H1 (cell line): ENCODE measurements at regions not wholly inside any gene's neighbourhood (a gene's known extent, or its start where the extent isn't known, plus 50 kb on each side); places are given as distances from the start of the nearest gene placed in this dataset.

Experiments used
- CTCF ChIA-PET: fragments of 300-600 bp; sonication (Branson Sonifier 250); formaldehyde crosslinking; loops from one replicate; lab custom pipeline; 2021; ENCODE audit not compliant: partially characterized antibody; lab: Charles Lee
- POLR2A ChIA-PET: fragments of 300-600 bp; sonication (Branson Sonifier 250); formaldehyde crosslinking; loops from one replicate; lab custom pipeline; 2021; ENCODE audit warnings: inconsistent platforms; ENCODE audit not compliant: partially characterized antibody; lab: Charles Lee
- DNase-seq, 2 experiments: peaks; one replicate each; pipeline versions ENCODE4 v3.0.0 to v3.0.0-alpha.2; 2010 to 2022; ENCODE audit warnings: low spot score in 2 of 2, low read depth in 1 of 2, mixed read lengths in 1 of 2
- FAIRE-seq: peaks from 2 replicates; lab custom pipeline; 2011; peaks lifted over from hg19 to GRCh38; lab: Jason Lieb, UNC
- H2AFZ ChIP-seq: 2 replicates; pipeline ENCODE4 v1.8.1; 2012; ENCODE audit warnings: low read length, inconsistent platforms
- H2AK5ac ChIP-seq: 2 replicates; pipeline ENCODE4 v1.6.1; 2013; ENCODE audit warnings: low read depth, low read length
- H2BK120ac ChIP-seq: replicated peaks from 2 replicates; pipeline ENCODE3; 2013; ENCODE audit warnings: low read depth, low read length, inconsistent platforms
- H2BK12ac ChIP-seq: 2 replicates; pipeline ENCODE4 v1.6.1; 2013; ENCODE audit warnings: low read depth, low read length
- H2BK15ac ChIP-seq: 2 replicates; pipeline ENCODE4 v1.6.1; 2013; ENCODE audit warnings: low read length
- H2BK20ac ChIP-seq: 2 replicates; pipeline ENCODE4 v1.6.1; 2013; ENCODE audit warnings: low read length
- H2BK5ac ChIP-seq: 2 replicates; pipeline ENCODE4 v1.6.1; 2013; ENCODE audit warnings: low read depth, low read length
- H3K14ac ChIP-seq: 2 replicates; pipeline ENCODE4 v1.6.1; 2013; ENCODE audit warnings: inconsistent platforms; ENCODE audit not compliant: insufficient read length
- H3K18ac ChIP-seq: 2 replicates; pipeline ENCODE4 v1.6.1; 2013; ENCODE audit warnings: low read length; ENCODE audit errors: extremely low read depth
- H3K23ac ChIP-seq: 2 replicates; pipeline ENCODE4 v1.6.1; 2013; ENCODE audit warnings: inconsistent platforms; ENCODE audit not compliant: insufficient read length
- H3K23me2 ChIP-seq: 2 replicates; pipeline ENCODE4 v1.6.1; 2013; ENCODE audit warnings: low read depth, low read length
- H3K27ac ChIP-seq: 2 replicates; pipeline ENCODE4 v1.6.1; 2011; ENCODE audit warnings: low read depth, low read length, inconsistent platforms
- H3K27me3 ChIP-seq, 4 experiments: replicated peaks in 1 of 4; 1 replicate in 1 of 4; 2 replicates in 3 of 4; pipeline versions ENCODE4 v1.6.1 to v1.8.1; 2011 to 2013; ENCODE audit warnings: low read length in 3 of 4, mild to moderate bottlenecking in 3 of 4, inconsistent platforms in 2 of 4, mixed read lengths in 2 of 4, moderate library complexity in 1 of 4; ENCODE audit not compliant: control insufficient read depth in 3 of 4, insufficient read depth in 3 of 4; ENCODE audit errors: extremely low read depth in 1 of 4
- H3K36me3 ChIP-seq, 4 experiments: 2 replicates each; pipeline versions ENCODE4 v1.6.1 to v1.8.1; 2011 to 2013; ENCODE audit warnings: mild to moderate bottlenecking in 4 of 4, low read length in 3 of 4, moderate library complexity in 2 of 4, control low read depth in 1 of 4, inconsistent platforms in 1 of 4; ENCODE audit not compliant: insufficient read depth in 4 of 4, control insufficient read depth in 2 of 4
- H3K4ac ChIP-seq: replicated peaks from 2 replicates; pipeline ENCODE3; 2013; ENCODE audit warnings: low read length, low read depth, mixed read lengths, inconsistent platforms; ENCODE audit not compliant: insufficient read length
- H3K4me1 ChIP-seq, 4 experiments: replicated peaks in 1 of 4; 1 replicate in 1 of 4; 2 replicates in 3 of 4; pipeline versions ENCODE4 v1.6.1 to v1.8.1; 2011 to 2013; ENCODE audit warnings: low read length in 3 of 4, inconsistent platforms in 2 of 4, mixed read lengths in 1 of 4; ENCODE audit not compliant: insufficient read depth in 4 of 4, control insufficient read depth in 3 of 4
- H3K4me2 ChIP-seq, 2 experiments: 2 replicates each; pipeline versions ENCODE4 v1.6.1 to v1.8.1; 2011 to 2013; ENCODE audit warnings: low read depth in 2 of 2, low read length in 2 of 2, control low read depth in 1 of 2, inconsistent platforms in 1 of 2, mild to moderate bottlenecking in 1 of 2; ENCODE audit not compliant: insufficient read depth in 1 of 2
- H3K4me3 ChIP-seq, 4 experiments: fragments of 200-600, 300-600 bp in 1 of 4; sonication (generic), shearing (Covaris generic), sonication (Bioruptor Twin) in 1 of 4; 2 replicates each; pipeline versions ENCODE4 v1.5.1 to v1.8.1; 2011 to 2016; ENCODE audit warnings: low read length in 4 of 4, low read depth in 3 of 4, control low read depth in 2 of 4, inconsistent platforms in 2 of 4, mild to moderate bottlenecking in 2 of 4, mixed read lengths in 1 of 4, moderate library complexity in 1 of 4; ENCODE audit not compliant: insufficient read depth in 2 of 4; ENCODE audit errors: extremely low read depth in 1 of 4
- H3K56ac ChIP-seq: replicated peaks from 2 replicates; pipeline ENCODE3; 2013; ENCODE audit warnings: low read depth, mild to moderate bottlenecking, mixed read lengths, low read length, inconsistent platforms; ENCODE audit not compliant: insufficient read length
- H3K79me1 ChIP-seq: 2 replicates; pipeline ENCODE4 v1.6.1; 2013; ENCODE audit warnings: low read depth, low read length, control low read depth
- H3K79me2 ChIP-seq, 2 experiments: 2 replicates each; pipeline versions ENCODE4 v1.6.1 to v1.8.1; 2012 to 2013; ENCODE audit warnings: low read length in 2 of 2, mild to moderate bottlenecking in 2 of 2, inconsistent platforms in 1 of 2; ENCODE audit not compliant: insufficient read depth in 2 of 2, control insufficient read depth in 1 of 2
- H3K9ac ChIP-seq, 4 experiments: replicated peaks in 1 of 4; 1 replicate in 1 of 4; 2 replicates in 3 of 4; pipeline versions ENCODE4 v1.6.1 to v1.8.1; 2011 to 2013; ENCODE audit warnings: low read depth in 3 of 4, low read length in 3 of 4, control low read depth in 2 of 4, mild to moderate bottlenecking in 2 of 4, moderate library complexity in 2 of 4, inconsistent platforms in 1 of 4; ENCODE audit errors: extremely low read depth in 1 of 4
- H3K9me3 ChIP-seq, 2 experiments: 2 replicates each; pipeline versions ENCODE4 v1.6.1 to v1.8.1; 2012 to 2013; ENCODE audit warnings: mild to moderate bottlenecking in 2 of 2, moderate library complexity in 2 of 2, control low read depth in 1 of 2, inconsistent platforms in 1 of 2, low read depth in 1 of 2, low read length in 1 of 2, mixed read lengths in 1 of 2; ENCODE audit not compliant: insufficient read depth in 2 of 2
- H4K20me1 ChIP-seq, 2 experiments: replicated peaks in 1 of 2; 2 replicates each; pipeline versions ENCODE3 to v1.8.1; 2011 to 2013; ENCODE audit warnings: inconsistent platforms in 2 of 2, low read length in 2 of 2, mild to moderate bottlenecking in 1 of 2; ENCODE audit not compliant: insufficient read depth in 2 of 2, control insufficient read depth in 1 of 2
- H4K5ac ChIP-seq: 2 replicates; pipeline ENCODE4 v1.6.1; 2013; ENCODE audit warnings: low read length, low read depth, mixed read lengths, inconsistent platforms; ENCODE audit not compliant: insufficient read length
- H4K8ac ChIP-seq: 2 replicates; pipeline ENCODE4 v1.8.0; 2013; ENCODE audit warnings: mild to moderate bottlenecking, moderate library complexity, low read length, inconsistent platforms; ENCODE audit not compliant: insufficient read depth; ENCODE audit errors: extremely low read depth
- H4K91ac ChIP-seq: replicated peaks from 2 replicates; pipeline ENCODE3; 2013; ENCODE audit warnings: low read length, mixed read lengths, inconsistent platforms; ENCODE audit not compliant: insufficient read length
- JUN ChIP-seq: IDR thresholded peaks from 2 replicates; pipeline ENCODE4 v1.6.1; 2011; ENCODE audit warnings: low read depth, mild to moderate bottlenecking, improper control_type of control experiment, low read length
- KDM4A ChIP-seq: IDR thresholded peaks from one replicate; pipeline ENCODE4 v1.7.1; 2012; ENCODE audit warnings: low read depth, mild to moderate bottlenecking, moderate library complexity, low read length, inconsistent platforms; ENCODE audit not compliant: severe bottlenecking
- POU5F1 ChIP-seq: IDR thresholded peaks from 2 replicates; pipeline ENCODE4 v1.6.1; 2011; ENCODE audit warnings: low read depth, mild to moderate bottlenecking, low read length, moderate library complexity
- SRF ChIP-seq: IDR thresholded peaks from 2 replicates; pipeline ENCODE4 v1.6.1; 2011; ENCODE audit warnings: mild to moderate bottlenecking, low read depth, low read length, moderate library complexity
- SUZ12 ChIP-seq: fragments of 200-600 bp; sonication (generic); IDR thresholded peaks from 2 replicates; pipeline ENCODE4 v1.6.1; 2012; ENCODE audit warnings: mild to moderate bottlenecking, inconsistent platforms, low read length, moderate library complexity, mixed read lengths
- TBP ChIP-seq: IDR thresholded peaks from 2 replicates; pipeline ENCODE4 v1.6.1; 2011; ENCODE audit warnings: low read depth, low read length, improper control_type of control experiment
- TCF12 ChIP-seq: IDR thresholded peaks from 2 replicates; pipeline ENCODE4 v1.6.1; 2011; ENCODE audit warnings: low read depth, mild to moderate bottlenecking, low read length
- ZNF274 ChIP-seq: IDR thresholded peaks from 2 replicates; pipeline ENCODE4 v1.7.0; 2012; ENCODE audit warnings: low read length, borderline replicate concordance; ENCODE audit errors: extremely low read depth
- WGBS, 2 experiments: shearing (Covaris generic) in 1 of 2; methylation state at CpG; one replicate each; pipeline versions ENCODE4 v1.1.6 to v1.1.7; 2013 to 2015; ENCODE audit warnings: low lambda C conversion rate in 2 of 2, mixed read lengths in 2 of 2, inconsistent platforms in 1 of 2, low coverage in 1 of 2, missing lambda C conversion rate in 1 of 2; ENCODE audit not compliant: insufficient replicate concordance in 2 of 2, insufficient coverage in 1 of 2, insufficient read length in 1 of 2; ENCODE audit errors: extremely low coverage in 1 of 2, missing lambda C conversion rate in 1 of 2; 5-methylcytosine and 5-hydroxymethylcytosine counted together
- TF ChIP-seq, protein P1 (sequence below): IDR thresholded peaks from 2 replicates; pipeline ENCODE4 v1.6.1; 2011; ENCODE audit warnings: low read depth, mild to moderate bottlenecking, low read length; ENCODE audit not compliant: insufficient read depth

GRCh38 chr2:126208266-126208665 lies 447.7 kb upstream of the GYPC start:
- no peak overlapping the region for H4K91ac ChIP-seq
- H3K27ac ChIP-seq = no peak overlapping the region
- no peaks in the 10 kb centered on the region for H4K20me1 ChIP-seq
- H3K4me1 ChIP-seq = no peaks in the 10 kb centered on the region
- no peak overlapping the region for H3K9ac ChIP-seq
- no peak overlapping the region for H2BK15ac ChIP-seq
- CTCF ChIA-PET = no interaction called here
- no peak for FAIRE-seq
- no peak overlapping the region for H3K4ac ChIP-seq
- H3K18ac ChIP-seq = no peak overlapping the region
- no peaks in the 10 kb centered on the region for H3K23me2 ChIP-seq
- POLR2A ChIA-PET = no interaction called here
- H2BK20ac ChIP-seq = no peak overlapping the region
- H2BK5ac ChIP-seq = no peak overlapping the region
- no peak overlapping the region for H2AK5ac ChIP-seq
- H3K4me2 ChIP-seq = no peak overlapping the region
- no peak overlapping the region for H4K5ac ChIP-seq
- no peak overlapping the region for H3K4me3 ChIP-seq
- no peak overlapping the region for H2BK12ac ChIP-seq
- DNase-seq = no peak
- no peaks in the 10 kb centered on the region for H3K9me3 ChIP-seq
- no peak overlapping the region for H3K56ac ChIP-seq
- H2AFZ ChIP-seq = no peak overlapping the region; the same call in 1 of the 2 replicates
- no peak overlapping the region for H2BK120ac ChIP-seq
- no peaks in the 10 kb centered on the region for H3K36me3 ChIP-seq
- H3K79me1 ChIP-seq = no peaks in the 10 kb centered on the region
- 92% methylated on average over 3 of the region's 3 CpGs; no CpG with 5 or more reads in 1 of the 2 experiments for WGBS, 2 experiments
- H4K8ac ChIP-seq = no peak overlapping the region
- H3K23ac ChIP-seq = no peak overlapping the region
- H3K79me2 ChIP-seq = no peaks in the 10 kb centered on the region
- no peak overlapping the region for H3K14ac ChIP-seq
- H3K27me3 ChIP-seq = no peaks in the 10 kb centered on the region
- TF ChIP-seq ZNF274 (no peak), SUZ12 (no peak), POU5F1 (no peak), TBP (no peak), TCF12 (no peak), KDM4A (no peak), JUN (no peak), SRF (no peak)
- TF ChIP-seq, protein P1, sequence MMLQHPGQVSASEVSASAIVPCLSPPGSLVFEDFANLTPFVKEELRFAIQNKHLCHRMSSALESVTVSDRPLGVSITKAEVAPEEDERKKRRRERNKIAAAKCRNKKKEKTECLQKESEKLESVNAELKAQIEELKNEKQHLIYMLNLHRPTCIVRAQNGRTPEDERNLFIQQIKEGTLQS = no peak
